ENCODE measurements at regions not wholly inside any gene's neighbourhood (a gene's known extent, or its start where the extent isn't known, plus 50 kb on each side); places are given as distances from the start of the nearest gene placed in this dataset.

DNA sequence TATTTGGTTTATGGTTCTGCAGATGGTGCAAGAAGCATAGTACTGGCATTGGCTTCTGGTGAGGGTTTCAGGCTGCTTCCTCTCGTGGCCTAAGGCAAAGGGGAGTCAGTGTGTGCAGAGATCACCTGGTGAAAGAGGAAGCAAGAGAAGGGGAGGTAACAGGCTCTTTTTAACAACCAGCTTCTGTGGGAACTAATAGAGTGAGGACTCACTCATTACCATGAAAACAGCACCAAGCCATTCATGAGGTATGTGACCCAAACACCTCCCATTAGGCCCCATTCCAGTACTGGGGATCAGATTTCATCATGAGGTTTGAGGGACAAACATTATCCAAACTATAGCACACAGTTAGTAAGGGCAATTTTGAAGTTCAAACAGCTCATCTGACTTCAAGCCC, 263.5 kb downstream of the TMEM38B start:
- ChIA-PET CTCF (ENCODE audit: partially characterized antibody) (interaction anchor here (1.2 kb wide), 1 partner anchor 13 kb away, joined by 3 read pairs; no protein-coding TSS in a partner anchor), POLR2A (ENCODE audit: partially characterized antibody) (interaction anchor here (0.8 to 1.4 kb wide), 2 partner anchors 16 to 46 kb away, joined by 3 read pairs; no protein-coding TSS in a partner anchor)
- Histone ChIP-seq H3K18ac (ENCODE audit: extremely low read depth, low read length) (peak overlapping the region; percentile 35; the same call in 1 of the 2 replicates), H3K36me3 (ENCODE audit: control insufficient read depth in 2 of 4, insufficient read depth in 4 of 4, low read length in 3 of 4) (no peaks in the 10 kb centered on the region), H2BK20ac (ENCODE audit: low read length) (peak overlapping the region; percentile 81; the same call in 1 of the 2 replicates), H3K27ac (ENCODE audit: low read depth, low read length) (peak overlapping the region; percentile 21; the same call in 1 of the 2 replicates), H2BK5ac (ENCODE audit: low read depth, low read length) (peak overlapping the region; percentile 45; the same call in 1 of the 2 replicates), H4K91ac (replicated peaks; ENCODE audit: insufficient read length, low read length) (no peak overlapping the region), H3K4me1 (replicated peaks in 1 of 4; ENCODE audit: control insufficient read depth in 3 of 4, insufficient read depth in 4 of 4, low read length in 3 of 4) (peaks cover 0 to 7% (median 2%) of the 10 kb centered on the region in 4 experiments; a peak in 3 of 7 replicates), H3K9ac (replicated peaks in 1 of 4; ENCODE audit: extremely low read depth in 1 of 4, low read depth in 3 of 4, low read length in 3 of 4) (no peak overlapping the region), H3K56ac (replicated peaks; ENCODE audit: insufficient read length, low read depth, low read length) (no peak overlapping the region), H3K27me3 (replicated peaks in 1 of 4; ENCODE audit: control insufficient read depth in 3 of 4, extremely low read depth in 1 of 4, insufficient read depth in 3 of 4, low read length in 3 of 4) (no peaks in the 10 kb centered on the region), H3K23ac (ENCODE audit: insufficient read length) (no peak overlapping the region), H2AK5ac (ENCODE audit: low read depth, low read length) (no peak overlapping the region), H3K9me3 (ENCODE audit: insufficient read depth in 2 of 2, low read depth in 1 of 2, low read length in 1 of 2) (no peaks in the 10 kb centered on the region), H3K4me2 (ENCODE audit: insufficient read depth in 1 of 2, low read depth in 2 of 2, low read length in 2 of 2) (peak overlapping the region in 1 of 2 experiments; percentile 13; a peak in 2 of 4 replicates), H2BK15ac (ENCODE audit: low read length) (no peak overlapping the region), H2AFZ (ENCODE audit: low read length) (no peak overlapping the region), H3K4ac (replicated peaks; ENCODE audit: insufficient read length, low read depth, low read length) (no peak overlapping the region), H3K79me1 (ENCODE audit: low read depth, low read length) (no peaks in the 10 kb centered on the region), H3K23me2 (ENCODE audit: low read depth, low read length) (no peaks in the 10 kb centered on the region), H4K8ac (ENCODE audit: extremely low read depth, insufficient read depth, low read length) (no peak overlapping the region), H2BK120ac (replicated peaks; ENCODE audit: low read depth, low read length) (no peak overlapping the region), H4K20me1 (replicated peaks in 1 of 2; ENCODE audit: control insufficient read depth in 1 of 2, insufficient read depth in 2 of 2, low read length in 2 of 2) (no peaks in the 10 kb centered on the region), H3K14ac (ENCODE audit: insufficient read length) (no peak overlapping the region), H4K5ac (ENCODE audit: insufficient read length, low read depth, low read length) (peak overlapping the region; percentile 34), H2BK12ac (ENCODE audit: low read depth, low read length) (no peak overlapping the region), H3K4me3 (ENCODE audit: extremely low read depth in 1 of 4, insufficient read depth in 2 of 4, low read depth in 3 of 4, low read length in 4 of 4) (no peak overlapping the region), H3K79me2 (ENCODE audit: control insufficient read depth in 1 of 2, insufficient read depth in 2 of 2, low read length in 2 of 2) (no peaks in the 10 kb centered on the region)
- DNase-seq (ENCODE audit: low read depth in 1 of 2, low spot score in 2 of 2): peak in 1 of 2 experiments; percentile 10
- WGBS, 2 experiments (ENCODE audit: extremely low coverage in 1 of 2, insufficient coverage in 1 of 2, insufficient read length in 1 of 2, insufficient replicate concordance in 2 of 2, low coverage in 1 of 2, low lambda C conversion rate in 2 of 2, missing lambda C conversion rate in 1 of 2): 11% methylated on average over 1 of the region's 1 CpG; no CpG with 5 or more reads in 1 of the 2 experiments
- peak; percentile 98 for FAIRE-seq

All from H1 (cell line).